ENCODE measurements at regions not wholly inside any gene's neighbourhood (a gene's known extent, or its start where the extent isn't known, plus 50 kb on each side); places are given as distances from the start of the nearest gene placed in this dataset.

GRCh38 chr2:16475986-16476567 lies 189.6 kb downstream of the CYRIA start:
- no peak for TF ChIP-seq CTCF (IDR thresholded peaks at IDR 0.05 in 8 of 11, conservative IDR thresholded peaks at IDR 0.05 in 3 of 11)
- no peak for TF ChIP-seq POLR2A (IDR thresholded peaks at IDR 0.05)
